CD4-positive, alpha-beta T cell treated with Interleukin-4 for 4 hours (primary cell): ENCODE measurements at regions not wholly inside any gene's neighbourhood (a gene's known extent, or its start where the extent isn't known, plus 50 kb on each side); places are given as distances from the start of the nearest gene placed in this dataset.
"Not testable (repeated sequence)": the region's sequence is repeated elsewhere in the genome, so short reads cannot be mapped to it uniquely, and the experiment has no call there.

ENCODE experiments used
- DNase-seq: peaks from one replicate; pipeline ENCODE4 v3.0.0-alpha.2; 2020

GRCh38 chr4:3882316-3882885, 116.2 kb downstream of the ADRA2C start:
- DNase-seq, result not testable (repeated sequence)

GRCh38 chr4:3884261-3884660, 118.1 kb downstream of the ADRA2C start:
- not testable (repeated sequence) for DNase-seq

- not testable (repeated sequence) for DNase-seq
Observed at GRCh38 chr4:3893590-3893989, 127.4 kb downstream of the ADRA2C start.

GRCh38 chr4:3894086-3894959, 128.1 kb downstream of the ADRA2C start:
- DNase-seq, result not testable (repeated sequence)

GRCh38 chr4:3896441-3896840, 130.3 kb downstream of the ADRA2C start:
- DNase-seq, result no peak

- DNase-seq, result not testable (repeated sequence)
Observed at GRCh38 chr4:3896871-3897578, 130.8 kb downstream of the ADRA2C start.

- no peak for DNase-seq
Observed at GRCh38 chr4:3898098-3898497, 131.9 kb downstream of the ADRA2C start.

GRCh38 chr4:3898928-3899327, 132.7 kb downstream of the ADRA2C start:
- DNase-seq, result not testable (repeated sequence)

- not testable (repeated sequence) for DNase-seq
Observed at GRCh38 chr4:3904264-3904955, 138.2 kb downstream of the ADRA2C start.

GRCh38 chr4:3909616-3910015, 143.4 kb downstream of the ADRA2C start:
- not testable (repeated sequence) for DNase-seq

- not testable (repeated sequence) for DNase-seq
Observed at GRCh38 chr4:3910161-3910950, 144.2 kb downstream of the ADRA2C start.

GRCh38 chr4:3911252-3911856, 145.2 kb downstream of the ADRA2C start:
- no peak for DNase-seq

- not testable (repeated sequence) for DNase-seq
Observed at GRCh38 chr4:3914511-3914910, 148.3 kb downstream of the ADRA2C start.

GRCh38 chr4:3919509-3919908, 153.3 kb downstream of the ADRA2C start:
- DNase-seq, result not testable (repeated sequence)

GRCh38 chr4:3921902-3922301, 155.7 kb downstream of the ADRA2C start:
- not testable (repeated sequence) for DNase-seq

- DNase-seq, result not testable (repeated sequence)
Observed at GRCh38 chr4:3925841-3926240, 159.7 kb downstream of the ADRA2C start.

- not testable (repeated sequence) for DNase-seq
Observed at GRCh38 chr4:3926271-3926670, 160.1 kb downstream of the ADRA2C start.

- not testable (repeated sequence) for DNase-seq
Observed at GRCh38 chr4:3926969-3927755, 161.0 kb downstream of the ADRA2C start.

- not testable (repeated sequence) for DNase-seq
Observed at GRCh38 chr4:3929431-3929830, 163.2 kb downstream of the ADRA2C start.

GRCh38 chr4:3932734-3933133, 166.5 kb downstream of the ADRA2C start:
- DNase-seq, result not testable (repeated sequence)

GRCh38 chr4:3935406-3935805, 169.2 kb downstream of the ADRA2C start:
- not testable (repeated sequence) for DNase-seq
